Gastrocnemius medialis (tissue), 4 donors: ENCODE measurements at regions not wholly inside any gene's neighbourhood (a gene's known extent, or its start where the extent isn't known, plus 50 kb on each side); places are given as distances from the start of the nearest gene placed in this dataset.

Experiments used
- CTCF ChIP-seq, 5 experiments: fragments of 450-650 bp in 3 of 5; fragments of 200-600 bp in 2 of 5; sonication (generic) in 2 of 5; IDR thresholded peaks in 4 of 5; conservative IDR thresholded peaks in 1 of 5; 1 replicate in 4 of 5; 2 replicates in 1 of 5; pipeline ENCODE4 v1.5.1; 2016 to 2019; ENCODE audit warnings: antibody characterized with exemption in 5 of 5, mild to moderate bottlenecking in 3 of 5, moderate library complexity in 3 of 5
- POLR2A ChIP-seq, 2 donors: fragments of 450-650 bp; IDR thresholded peaks; one replicate each; pipeline ENCODE4 v1.6.1; 2017; ENCODE audit warnings: antibody characterized with exemption in 2 of 2, mild to moderate bottlenecking in 2 of 2, moderate library complexity in 2 of 2

- TF ChIP-seq CTCF (IDR thresholded peaks at IDR 0.05 in 4 of 5, conservative IDR thresholded peaks at IDR 0.05 in 1 of 5) (no peak), POLR2A (IDR thresholded peaks at IDR 0.05) (no peak)
Observed at GRCh38 chr2:113818382-113818951, 62.0 kb upstream of the SLC35F5 start.
